GM18520 (cell line): ENCODE measurements at regions not wholly inside any gene's neighbourhood (a gene's known extent, or its start where the extent isn't known, plus 50 kb on each side); places are given as distances from the start of the nearest gene placed in this dataset.

Experiments
- ATAC-seq: cut with Tn5 transposase; IDR thresholded peaks from one replicate; pipeline ENCODE4 v1.9.1; 2021; ENCODE audit not compliant: unreplicated experiment

DNA sequence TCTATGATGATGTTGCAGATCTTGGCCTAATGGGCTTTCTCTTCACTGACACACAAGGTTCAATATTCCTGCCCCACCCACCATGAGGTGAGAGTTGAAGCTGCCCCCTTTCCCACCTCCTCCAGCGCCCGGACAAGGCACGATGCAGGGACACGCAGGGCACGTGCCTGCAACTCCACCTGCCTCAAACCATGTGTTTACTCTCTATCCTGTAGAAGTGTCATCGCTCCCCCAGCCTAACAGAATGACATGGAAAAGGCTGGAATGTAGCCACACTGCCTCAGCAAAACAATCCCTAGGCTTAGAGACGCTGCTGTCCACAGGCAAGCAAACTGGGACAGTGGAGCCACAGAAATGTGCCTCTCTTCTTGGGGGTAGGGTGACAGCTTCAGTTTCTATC lies 92.9 kb upstream of the SOD1 start:
- ATAC-seq, result no peak

DNA sequence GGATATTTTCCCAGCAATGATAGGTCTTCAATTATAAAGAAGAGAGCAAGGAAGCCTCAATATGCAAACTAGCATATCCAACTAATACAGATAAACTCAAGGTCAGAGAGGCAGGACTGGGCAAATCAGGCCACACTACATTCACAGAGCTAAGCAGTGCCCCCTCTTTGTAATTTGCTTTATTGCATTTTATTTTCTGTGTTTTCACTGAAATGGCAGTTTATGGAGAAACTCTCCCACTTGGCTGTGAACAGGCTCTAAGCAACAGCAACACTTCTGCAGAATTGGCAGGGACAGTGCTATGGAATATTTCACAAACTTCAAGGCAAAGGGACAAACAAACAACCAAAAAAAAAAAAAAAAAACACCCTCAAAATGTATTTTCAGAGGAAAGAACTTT lies 93.4 kb upstream of the SOD1 start:
- no peak for ATAC-seq

DNA sequence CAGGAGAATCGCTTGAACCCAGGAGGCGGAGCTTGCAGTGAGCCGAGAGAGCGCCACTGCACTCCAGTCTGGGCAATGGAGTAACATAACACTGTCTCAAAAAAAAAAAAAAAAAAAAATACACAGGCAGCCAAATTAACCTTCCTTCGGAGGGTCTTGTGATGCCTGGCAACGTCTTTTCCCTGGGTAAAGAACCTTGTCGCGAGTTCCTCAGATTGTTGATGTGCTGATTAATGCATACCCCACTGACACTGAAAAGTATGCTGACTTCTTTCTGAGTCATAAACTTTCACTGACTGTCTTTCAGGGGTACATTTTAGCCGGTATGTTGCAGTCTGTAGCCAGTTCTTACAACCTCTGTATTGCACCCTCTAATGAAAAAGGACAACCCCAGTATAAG lies 95.1 kb upstream of the SOD1 start:
- no peak for ATAC-seq

DNA sequence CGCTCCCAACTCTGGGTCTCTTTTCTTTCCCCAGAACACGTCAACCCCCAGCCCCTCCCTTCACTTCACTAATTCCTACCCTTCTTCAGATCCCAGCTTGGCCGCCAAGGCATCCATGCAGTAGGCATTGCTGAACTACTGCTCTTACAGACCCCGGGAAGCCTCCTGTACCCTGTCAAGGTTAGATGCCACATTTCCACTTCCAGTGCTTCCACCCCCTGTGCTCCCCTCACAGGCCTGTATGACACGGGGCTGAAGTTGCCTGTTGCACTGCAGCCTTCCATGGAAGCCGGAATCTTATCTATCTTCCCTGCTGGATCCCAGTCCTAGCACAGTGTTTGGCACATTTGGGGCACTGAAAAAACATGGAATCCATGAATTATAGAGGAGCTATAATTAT lies 99.0 kb upstream of the SOD1 start:
- ATAC-seq, result no peak

DNA sequence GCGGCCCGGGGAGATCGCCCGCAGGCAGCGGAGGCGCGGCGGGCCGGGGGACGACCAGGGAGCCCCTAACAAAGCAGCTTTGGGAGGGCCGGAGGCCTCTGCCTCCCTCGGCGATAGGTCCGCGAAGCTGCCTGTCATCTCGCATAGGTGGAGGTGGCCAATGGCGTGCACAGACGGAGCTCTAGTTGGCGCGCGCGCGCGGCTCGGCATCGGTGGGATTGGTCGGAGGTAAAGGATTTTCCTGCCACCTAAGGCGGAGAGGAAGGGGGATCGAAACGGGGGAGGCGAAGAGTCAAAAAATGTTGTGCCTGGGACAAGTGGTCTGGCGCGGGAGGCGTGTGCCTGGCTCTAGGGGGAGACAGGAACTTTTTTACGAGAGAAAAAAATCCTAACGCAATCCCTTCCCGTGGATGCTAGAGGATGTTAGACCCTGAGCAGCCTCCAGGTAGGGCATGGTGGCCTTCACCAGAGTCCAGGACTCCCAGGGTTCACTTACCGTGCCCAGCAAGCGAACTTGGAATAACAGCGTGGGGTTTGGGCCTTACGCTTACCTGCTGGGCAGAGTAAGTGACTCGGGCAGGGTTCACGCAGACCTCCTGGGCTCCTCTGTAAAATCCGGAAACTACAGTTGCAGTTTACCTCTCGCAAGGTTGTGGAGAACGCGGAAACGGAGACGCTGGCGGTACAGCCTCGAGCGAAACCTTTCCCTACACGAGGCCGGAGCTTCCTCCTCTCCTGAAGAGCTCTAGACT lies 99.9 kb upstream of the SOD1 start:
- peak; percentile 63 for ATAC-seq

DNA sequence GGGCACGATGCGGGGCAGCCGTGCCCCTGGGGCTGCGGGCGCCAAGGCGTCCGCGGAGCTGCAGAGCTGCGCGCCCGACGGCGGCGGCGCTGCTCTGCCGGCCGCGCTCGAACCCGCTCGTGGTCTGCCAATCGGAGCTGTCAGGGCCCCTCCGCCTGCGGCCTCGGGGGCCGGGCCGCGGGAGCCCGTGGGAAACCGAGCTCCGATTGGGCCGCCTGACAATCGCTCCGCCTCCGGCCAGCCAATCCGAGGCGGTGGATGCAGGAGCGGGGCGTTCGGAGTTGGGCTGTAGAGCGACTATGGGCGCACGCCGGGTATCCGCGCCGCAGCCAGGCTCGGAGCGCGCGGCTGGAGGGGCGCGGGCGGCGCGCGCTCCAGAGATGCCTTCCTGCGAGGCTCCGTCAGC lies 100.5 kb upstream of the SOD1 start:
- ATAC-seq, result peak; percentile 90

DNA sequence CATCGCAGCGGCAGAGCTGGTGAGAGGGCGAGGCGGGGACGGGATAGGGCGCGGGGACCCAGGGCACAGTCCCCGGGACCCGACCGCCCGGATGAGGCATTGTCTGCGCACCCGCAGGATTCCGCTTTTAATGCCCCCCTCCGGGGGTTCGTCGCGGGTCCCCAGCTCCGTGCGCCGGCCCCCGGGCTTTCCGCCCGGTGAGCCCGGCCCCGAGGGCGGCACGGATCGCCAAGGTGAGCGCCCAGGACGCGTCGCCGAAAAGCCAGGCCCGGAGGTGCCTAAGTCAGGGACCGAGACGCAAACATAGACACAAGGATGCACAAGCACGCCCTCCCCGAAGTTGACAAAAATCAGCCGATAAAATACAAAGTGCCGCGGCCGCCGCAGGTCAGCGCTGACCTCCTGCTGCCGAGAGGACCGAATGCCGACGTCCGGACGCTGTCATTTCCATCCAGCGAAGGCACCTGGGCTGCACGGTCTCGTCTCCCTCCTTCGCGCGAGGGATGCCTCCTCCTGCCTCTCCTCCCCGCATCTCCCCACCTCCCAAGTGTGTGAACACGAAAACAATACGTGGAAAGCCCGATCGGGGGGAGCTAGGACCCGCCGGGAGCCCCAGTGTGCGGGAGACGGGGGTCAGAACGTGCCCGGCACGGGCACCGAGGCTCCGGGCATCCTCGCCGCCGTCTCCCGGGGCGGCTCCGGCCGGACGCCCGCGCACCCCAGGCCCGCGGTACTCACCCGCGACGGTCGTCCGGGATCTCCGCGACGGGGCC lies 101.1 kb upstream of the SOD1 start:
- ATAC-seq, result no peak

DNA sequence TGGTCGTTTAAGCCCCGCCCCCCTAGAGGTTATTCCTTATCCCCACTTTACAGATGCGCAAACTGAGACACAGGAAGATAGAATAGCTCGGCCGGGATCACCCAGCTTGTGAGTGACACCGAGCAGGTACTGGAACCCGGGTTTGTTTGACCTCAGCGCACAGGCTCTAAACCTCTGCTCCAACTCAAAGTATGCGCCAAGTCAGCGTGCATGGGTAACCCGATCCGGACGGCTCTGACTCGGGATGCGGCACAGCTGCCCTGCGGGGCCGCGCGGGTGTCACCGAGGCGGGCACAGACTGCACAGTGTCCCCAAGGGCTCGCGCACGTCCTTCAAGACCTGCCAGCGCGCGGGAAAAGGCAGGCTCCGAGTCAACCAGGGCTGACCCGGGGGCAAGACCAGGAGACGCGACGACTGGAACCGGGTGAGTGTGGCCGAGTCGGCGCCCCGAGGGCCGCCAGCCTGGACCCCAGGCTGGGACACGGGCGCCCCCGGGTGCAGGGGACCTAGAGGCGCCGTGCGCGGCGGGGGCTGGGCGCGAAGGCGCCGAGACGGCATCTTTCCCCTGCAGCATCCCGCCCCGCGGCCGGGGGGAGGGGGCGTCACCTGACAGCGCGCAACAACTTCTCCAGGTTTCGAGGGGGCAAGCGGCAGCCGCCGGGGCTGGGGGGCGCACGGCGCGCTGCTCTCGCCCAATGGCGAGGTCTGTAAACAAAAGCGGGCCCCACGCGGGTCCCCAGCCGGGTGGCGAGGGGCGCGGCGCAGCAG lies 101.9 kb upstream of the SOD1 start:
- no peak for ATAC-seq

DNA sequence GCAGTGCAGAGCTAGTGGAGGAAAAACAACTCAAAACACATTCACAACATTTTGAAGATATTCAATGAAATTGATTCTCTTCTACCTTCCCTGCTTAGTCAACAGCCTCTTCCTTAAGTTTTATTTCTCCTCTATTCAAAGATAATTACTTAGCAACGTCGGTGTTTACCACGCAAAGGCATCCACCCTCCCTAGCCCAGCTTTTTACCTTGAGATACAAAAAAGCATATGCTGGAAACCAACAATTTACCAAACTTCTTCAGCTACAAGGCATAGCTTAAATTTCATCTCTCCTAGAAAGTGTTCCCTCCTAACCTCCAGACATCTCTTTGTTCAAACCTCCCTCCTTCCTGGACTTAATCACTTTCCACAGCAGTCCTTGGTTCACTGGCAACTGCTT lies 102.8 kb upstream of the SOD1 start:
- ATAC-seq, result no peak

DNA sequence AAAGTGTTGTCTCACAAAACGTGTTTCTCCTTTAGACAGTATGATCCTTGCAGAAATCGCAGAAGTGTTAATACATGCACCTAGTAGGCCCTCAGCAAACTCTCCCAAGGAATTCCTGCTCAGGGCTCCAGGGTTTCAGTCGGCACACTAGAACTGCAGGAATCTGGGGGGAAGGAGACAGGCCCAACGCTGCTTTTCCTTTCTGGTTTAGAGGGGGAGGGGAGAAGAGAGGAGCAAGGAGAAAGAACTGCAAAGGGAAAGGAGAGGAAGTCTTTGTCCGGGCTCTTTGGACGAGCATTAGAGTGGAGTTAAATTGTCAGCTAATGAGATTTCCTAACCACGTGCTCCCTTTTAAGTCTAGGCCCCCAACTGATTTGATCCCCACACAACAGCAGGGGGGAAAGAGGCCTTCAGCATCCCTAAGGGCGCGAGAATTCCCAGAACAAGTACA lies 103.7 kb upstream of the SOD1 start:
- ATAC-seq, result no peak

DNA sequence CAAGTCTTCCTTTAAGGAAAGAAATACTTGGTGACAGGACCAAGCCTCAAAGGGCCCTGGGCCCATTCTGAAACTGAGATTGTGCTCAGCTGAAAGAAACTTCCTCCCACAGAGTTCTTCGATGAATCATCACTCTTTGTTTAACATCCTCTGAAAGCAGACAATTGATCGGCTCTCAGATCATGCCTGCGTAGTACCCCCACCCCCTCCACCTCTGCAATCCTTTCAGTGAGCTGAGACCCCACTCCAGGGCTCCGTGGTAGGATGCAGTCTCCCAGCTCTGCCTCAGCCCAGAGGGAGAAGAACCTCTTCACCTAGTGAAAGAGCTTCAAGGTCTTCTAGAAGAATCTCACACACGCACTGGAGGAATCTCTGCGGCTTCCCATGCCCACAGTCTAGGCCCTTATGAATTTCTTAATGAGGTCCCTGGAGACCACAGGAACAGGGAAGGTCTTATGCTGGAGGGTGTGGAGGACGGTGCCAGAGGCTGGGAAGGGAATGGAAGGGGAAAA lies 104.9 kb upstream of the SOD1 start:
- peak; percentile 45 for ATAC-seq

DNA sequence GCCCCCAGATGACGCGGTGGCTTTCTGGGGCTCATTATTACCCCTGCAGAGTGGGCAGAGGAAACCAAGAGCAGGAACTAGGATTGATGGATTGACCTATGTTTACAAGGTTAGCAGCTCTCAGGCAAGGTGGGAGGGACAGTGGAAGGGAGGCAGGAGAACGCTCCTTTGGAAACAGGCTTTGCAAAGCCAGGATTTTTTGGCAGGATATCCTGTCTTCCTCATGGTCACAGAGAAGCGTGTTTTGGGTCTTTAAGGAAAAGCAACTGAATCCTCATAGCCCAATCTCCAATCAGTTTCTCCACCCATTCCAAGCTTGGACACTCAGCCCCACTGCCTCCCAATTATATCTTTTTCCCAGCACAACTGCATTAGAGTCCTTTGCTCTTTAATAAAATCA lies 105.6 kb upstream of the SOD1 start:
- no peak for ATAC-seq

DNA sequence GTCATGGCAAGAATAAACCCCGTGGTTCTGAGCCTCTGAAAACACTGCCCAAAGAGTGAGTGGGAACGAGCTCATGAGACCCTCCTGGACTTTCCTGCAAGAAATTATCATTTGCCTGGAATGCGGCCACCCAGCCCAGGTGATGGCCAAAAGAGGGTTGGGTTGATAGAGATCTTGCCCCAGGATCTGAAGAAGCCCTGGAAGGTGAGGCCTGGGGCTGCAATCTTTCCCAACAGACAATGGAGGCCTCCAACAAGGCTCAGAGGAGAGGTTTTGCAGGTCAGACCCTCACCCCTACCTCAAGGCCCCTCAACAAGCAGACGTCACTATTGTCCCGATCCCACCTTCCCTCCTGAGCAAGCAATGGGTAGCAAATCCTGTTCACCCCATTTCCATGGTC lies 106.0 kb upstream of the SOD1 start:
- ATAC-seq, result no peak

DNA sequence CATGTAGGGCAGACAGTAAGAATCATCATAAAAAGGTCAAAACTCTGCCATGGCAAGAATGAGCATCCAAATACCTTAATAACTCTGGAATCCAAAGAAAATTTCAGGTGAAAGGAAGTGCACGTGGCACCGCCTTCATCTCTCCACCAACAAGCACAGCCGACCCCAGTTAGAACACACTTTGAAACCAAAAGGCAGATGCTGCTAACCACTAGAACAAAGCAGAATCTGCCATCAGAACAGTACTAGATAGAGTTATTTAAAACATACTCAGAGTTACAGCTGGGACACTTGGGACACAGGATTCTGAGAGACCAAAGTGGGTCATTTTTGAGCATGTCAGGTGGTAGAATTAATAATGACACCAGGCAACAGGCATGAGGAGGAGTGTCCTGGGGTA lies 106.7 kb upstream of the SOD1 start:
- no peak for ATAC-seq

DNA sequence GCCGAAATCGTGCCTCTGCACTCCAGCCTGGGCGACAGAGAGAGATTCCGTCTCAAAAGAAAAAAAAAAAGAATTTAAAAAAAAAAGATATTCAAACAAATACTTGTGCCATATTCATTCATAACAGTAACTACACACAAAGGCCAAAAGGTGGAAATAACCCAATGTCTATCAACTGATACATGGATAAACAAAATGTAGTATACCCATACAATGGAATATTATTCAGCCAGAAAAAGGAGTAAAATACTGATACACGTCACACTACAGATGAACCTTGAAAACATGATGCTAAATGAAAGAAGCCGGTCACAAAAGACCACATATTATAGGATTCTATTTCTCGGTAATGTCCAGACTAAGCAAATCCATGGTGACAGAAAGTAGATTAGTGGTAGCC lies 109.4 kb upstream of the SOD1 start:
- no peak for ATAC-seq

DNA sequence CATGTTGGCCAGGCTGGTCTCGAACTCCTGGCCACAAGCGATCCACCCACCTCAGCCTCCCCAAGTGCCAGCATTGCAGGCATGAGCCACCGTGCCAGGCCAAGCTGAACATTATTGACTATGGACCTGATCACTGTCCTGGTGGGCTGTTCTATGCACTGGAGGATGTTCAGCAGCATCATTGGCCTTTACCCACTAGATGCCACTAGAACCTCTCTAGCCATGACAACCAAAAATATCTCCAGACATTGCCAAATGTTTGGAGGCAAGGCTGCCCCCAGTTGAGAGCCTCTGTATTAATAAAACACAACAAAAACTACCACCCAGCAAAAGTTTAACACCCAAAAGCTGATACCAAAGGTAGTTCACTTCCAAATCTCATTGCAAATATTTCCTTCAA lies 110.8 kb upstream of the SOD1 start:
- ATAC-seq, result no peak

DNA sequence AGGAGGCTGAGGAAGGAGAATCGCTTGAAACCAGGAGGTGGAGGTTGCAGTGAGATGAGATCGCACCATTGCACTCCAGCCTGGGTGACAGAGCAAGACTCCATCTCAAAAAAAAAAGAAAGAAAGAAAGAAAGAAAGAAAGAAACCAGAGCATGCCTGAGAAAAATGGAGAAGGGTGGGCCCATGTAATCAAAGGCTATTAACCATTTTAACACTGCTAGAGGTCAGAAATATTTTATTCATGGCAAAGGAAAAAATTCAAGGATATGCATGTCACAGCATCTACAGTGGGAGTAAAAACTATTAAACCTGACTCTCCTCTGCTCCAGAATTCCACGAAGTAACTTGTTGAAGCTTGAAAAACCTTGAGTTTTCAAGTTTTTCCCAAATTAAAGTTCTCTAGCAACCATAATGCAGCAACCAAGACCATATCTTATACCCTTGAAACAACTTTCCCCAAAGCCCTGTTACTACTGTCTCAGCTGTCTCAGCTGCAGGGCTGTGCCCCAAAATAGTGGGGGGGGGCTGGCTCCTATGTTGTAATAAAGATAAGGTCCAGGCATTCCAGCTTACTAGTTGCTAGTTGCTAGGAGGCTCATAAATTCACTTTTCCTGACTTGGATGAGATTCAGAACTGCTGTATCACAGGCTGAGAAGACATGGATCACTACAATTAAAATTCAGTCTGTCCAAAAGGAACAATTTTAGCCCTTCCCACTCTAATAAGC lies 112.9 kb upstream of the SOD1 start:
- no peak for ATAC-seq

DNA sequence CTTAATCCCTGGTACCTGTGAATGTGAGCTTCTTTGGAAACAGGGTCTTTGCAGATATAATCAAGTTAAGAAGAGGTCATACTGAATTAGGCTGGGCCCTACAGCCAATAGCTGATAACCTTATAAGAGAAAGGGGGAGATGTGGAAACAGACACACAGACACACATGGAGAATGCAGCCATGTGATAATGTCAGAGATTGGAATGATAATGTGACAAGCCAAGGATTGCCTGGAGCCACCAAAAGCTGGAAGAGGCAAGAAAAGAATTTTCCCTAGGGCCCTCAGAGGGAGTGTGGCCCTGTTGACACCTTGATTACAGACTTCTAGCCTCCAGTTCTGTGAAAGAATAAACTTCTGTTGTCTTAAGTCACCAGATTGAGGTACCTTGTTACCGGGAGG lies 114.5 kb upstream of the SOD1 start:
- ATAC-seq, result no peak

DNA sequence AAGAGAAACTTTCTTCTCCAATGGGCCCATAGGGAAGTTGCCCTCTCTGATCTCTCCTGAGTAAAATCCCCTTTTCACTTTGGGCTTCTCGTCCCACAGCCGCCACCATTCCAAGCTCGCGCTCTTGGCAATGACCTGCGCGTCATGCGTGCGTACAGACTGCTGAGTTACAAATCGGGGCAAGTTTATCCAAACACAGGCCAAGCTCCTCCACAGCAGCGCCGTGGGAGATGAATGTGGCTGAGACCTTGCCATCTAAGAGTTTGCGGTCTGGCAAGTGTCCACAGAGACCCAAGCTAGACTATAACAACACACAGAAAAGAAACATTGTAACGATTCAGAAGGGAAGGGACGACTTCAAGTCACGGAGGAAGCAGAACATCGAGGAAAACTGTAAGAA lies 116.3 kb upstream of the SOD1 start:
- ATAC-seq, result no peak

DNA sequence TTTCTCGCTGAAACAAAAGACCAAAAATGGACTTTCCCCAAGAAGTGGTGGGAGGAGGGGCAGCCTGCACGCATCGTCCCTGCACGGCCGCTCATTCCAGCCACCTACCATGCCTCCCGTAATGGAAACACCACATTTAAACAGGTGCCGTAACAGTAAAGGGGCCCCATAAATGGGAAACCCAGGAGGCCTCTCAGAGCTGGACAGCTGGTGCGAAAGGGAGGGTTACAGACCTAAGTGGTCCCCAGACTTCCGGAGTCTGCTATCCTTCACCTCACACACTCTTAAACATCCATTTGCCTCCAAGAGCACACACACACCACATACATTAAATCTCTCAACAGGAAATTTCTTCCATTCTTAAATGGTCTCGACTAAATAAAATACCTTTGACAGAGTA lies 120.7 kb upstream of the SOD1 start:
- no peak for ATAC-seq
